GM12878 (cell line): ENCODE measurements at regions not wholly inside any gene's neighbourhood (a gene's known extent, or its start where the extent isn't known, plus 50 kb on each side); places are given as distances from the start of the nearest gene placed in this dataset.

Experiments
- ATAC-seq: fragments of 200-7000 bp; cut with Tn5 transposase; 3 replicates; pipeline ENCODE4 v1.9.1; 2020; ENCODE audit warnings: mild to moderate bottlenecking, moderate library complexity
- BruUV-seq: library from RNA; stranded (reverse); fragments of 400-500 nt; replicated peaks from 2 replicates; lab custom pipeline; 2021; lab: Mats Ljungman, UMichigan
- CTCF ChIA-PET: fragments of 300-600 bp; sonication (Branson Sonifier 250); formaldehyde crosslinking; extraction: SDS; loops from one replicate; lab custom pipeline; 2021; ENCODE audit warnings: inconsistent platforms; lab: Yijun Ruan, JAX
- POLR2A ChIA-PET: fragments of 350-600 bp; formaldehyde crosslinking; extraction: SDS; loops from one replicate; lab custom pipeline; 2021; ENCODE audit warnings: inconsistent platforms; lab: Charles Lee
- RAD21 ChIA-PET: fragments of 300-600 bp; sonication (Branson Sonifier 250); formaldehyde crosslinking; loops from one replicate; lab custom pipeline; 2023; ENCODE audit warnings: antibody characterized with exemption; ENCODE audit not compliant: unreplicated experiment; lab: Charles Lee
- SMC1A ChIA-PET: fragments of 300-600 bp; sonication (Branson Sonifier 250); formaldehyde crosslinking; loops from one replicate; lab custom pipeline; 2023; ENCODE audit not compliant: unreplicated experiment, uncharacterized antibody; lab: Charles Lee
- DNase-seq: peaks from one replicate; pipeline ENCODE4 v3.0.0-alpha.2; 2011; ENCODE audit warnings: low read depth, low spot score
- FAIRE-seq: peaks from 3 replicates; lab custom pipeline; 2011; peaks lifted over from hg19 to GRCh38; lab: Jason Lieb, UNC
- H2AFZ ChIP-seq: 2 replicates; pipeline ENCODE4 v1.6.0; 2011; ENCODE audit warnings: low read depth, low read length, control low read depth; ENCODE audit not compliant: control insufficient read depth
- H3K27ac ChIP-seq: 2 replicates; pipeline ENCODE4 v1.5.1; 2011; ENCODE audit warnings: control low read depth; ENCODE audit not compliant: control insufficient read depth, insufficient read depth
- H3K27me3 ChIP-seq, 2 experiments: replicated peaks in 1 of 2; 2 replicates each; pipeline versions ENCODE4 v1.6.0 to v1.6.1; 2011; ENCODE audit warnings: low read length in 1 of 2; ENCODE audit not compliant: control insufficient read depth in 2 of 2, insufficient read depth in 2 of 2
- H3K36me3 ChIP-seq, 2 experiments: 2 replicates each; pipeline ENCODE4 v1.5.1; 2011; ENCODE audit warnings: low read length in 1 of 2; ENCODE audit not compliant: control insufficient read depth in 2 of 2, insufficient read depth in 2 of 2
- H3K4me1 ChIP-seq: 2 replicates; pipeline ENCODE4 v1.6.1; 2011; ENCODE audit warnings: mild to moderate bottlenecking, low read length, moderate library complexity, mixed read lengths; ENCODE audit not compliant: control insufficient read depth, insufficient read depth
- H3K4me2 ChIP-seq: 2 replicates; pipeline ENCODE4 v1.6.0; 2011; ENCODE audit warnings: control low read depth; ENCODE audit not compliant: control insufficient read depth, insufficient read depth
- H3K4me3 ChIP-seq: fragments of 200-600 bp; sonication (generic); 2 replicates; pipeline ENCODE4 v1.5.1; 2016
- H3K79me2 ChIP-seq: 2 replicates; pipeline ENCODE4 v1.6.0; 2011; ENCODE audit warnings: low read length; ENCODE audit not compliant: control insufficient read depth, insufficient read depth
- H3K9ac ChIP-seq: 2 replicates; pipeline ENCODE4 v1.8.0; 2011; ENCODE audit warnings: low read length, control low read depth, mixed read lengths; ENCODE audit not compliant: control insufficient read depth, insufficient read depth
- H3K9me3 ChIP-seq: replicated peaks from 3 replicates; pipeline ENCODE4 v1.5.1; 2011; ENCODE audit warnings: mild to moderate bottlenecking, low read length; ENCODE audit not compliant: control insufficient read depth, insufficient read depth
- H4K20me1 ChIP-seq: 2 replicates; pipeline ENCODE4 v1.6.0; 2011; ENCODE audit not compliant: control insufficient read depth, insufficient read depth
- CHD1 ChIP-seq: IDR thresholded peaks from 2 replicates; pipeline ENCODE4 v1.6.1; 2012; ENCODE audit warnings: low read depth, low read length, improper control_type of control experiment
- HDAC6 ChIP-seq: fragments of 200-600 bp; sonication (generic); IDR thresholded peaks from one replicate; pipeline ENCODE4 v1.8.0; 2017; ENCODE audit warnings: antibody characterized with exemption; ENCODE audit not compliant: unreplicated experiment
- NR2C2 ChIP-seq: IDR thresholded peaks from 2 replicates; pipeline ENCODE4 v1.6.1; 2011; ENCODE audit warnings: borderline replicate concordance, low read depth; ENCODE audit not compliant: control insufficient read depth, insufficient read length
- RAD51 ChIP-seq: fragments of 450-650 bp; IDR thresholded peaks from 2 replicates; pipeline ENCODE4 v1.6.1; 2016; ENCODE audit warnings: moderate library complexity, mild to moderate bottlenecking, inconsistent platforms
- SMARCA5 ChIP-seq: fragments of 450-650 bp; IDR thresholded peaks from 2 replicates; pipeline ENCODE4 v1.6.1; 2017; ENCODE audit warnings: mild to moderate bottlenecking
- ZZZ3 ChIP-seq: IDR thresholded peaks from 2 replicates; pipeline ENCODE4 v1.6.1; 2011; ENCODE audit warnings: low read depth; ENCODE audit not compliant: control insufficient read depth, insufficient read length
- WGBS: methylation state at CpG from one replicate; pipeline ENCODE4 v1.1.6; 2016; ENCODE audit warnings: low lambda C conversion rate; ENCODE audit not compliant: insufficient replicate concordance, insufficient coverage; ENCODE audit errors: missing lambda C conversion rate; 5-methylcytosine and 5-hydroxymethylcytosine counted together
- in situ Hi-C: fragments of 300-500 bp; cut with MboI; formaldehyde crosslinking; loops from 9 replicates; pipeline ENCODE4 v1.14.3; 2018; ENCODE audit warnings: mixed read lengths
- intact Hi-C: fragments of 100-400 bp; cut with micrococcal nuclease; formaldehyde crosslinking; loops from one replicate; pipeline ENCODE4 v1.14.2; 2022; ENCODE audit not compliant: unreplicated experiment
- TF ChIP-seq, protein P1 (sequence below): IDR thresholded peaks from 2 replicates; pipeline ENCODE4 v1.6.1; 2011; ENCODE audit warnings: borderline replicate concordance, low read depth, mild to moderate bottlenecking, moderate library complexity, mixed read lengths, low read length; ENCODE audit not compliant: insufficient read depth; ENCODE audit errors: extremely low read length
- TF ChIP-seq, protein P2 (sequence below): fragments of 150-350 bp; IDR thresholded peaks from 2 replicates; pipeline ENCODE4 v1.6.1; 2014; ENCODE audit warnings: mild to moderate bottlenecking, low read depth, low read length
- TF ChIP-seq, protein P3 (sequence below): IDR thresholded peaks from 2 replicates; pipeline ENCODE4 v1.6.1; 2012; ENCODE audit warnings: mild to moderate bottlenecking, low read depth, low read length
- TF ChIP-seq, protein P4 (sequence below): fragments of 450-650 bp; IDR thresholded peaks from 2 replicates; pipeline ENCODE4 v1.6.1; 2018; ENCODE audit warnings: borderline replicate concordance, mild to moderate bottlenecking; ENCODE audit not compliant: partially characterized antibody

DNA sequence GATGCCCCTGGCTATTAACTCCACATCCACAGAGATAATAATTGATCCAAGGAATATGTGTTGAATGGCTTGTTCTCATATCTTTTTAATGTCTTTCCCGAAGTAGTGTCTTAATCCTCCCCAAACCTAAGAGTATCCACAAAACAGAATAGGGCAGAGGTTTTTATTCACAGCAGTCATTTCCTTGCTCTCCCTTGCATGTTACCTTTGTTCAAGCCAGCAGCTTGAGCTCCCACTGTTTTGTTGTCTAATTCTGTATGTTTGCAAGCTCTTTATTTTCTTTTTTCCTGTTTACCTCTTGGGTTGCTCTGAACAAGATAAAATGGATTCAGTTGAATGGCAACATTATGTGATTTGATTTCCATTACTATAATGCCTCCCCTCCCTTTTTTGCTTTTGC is 308.6 kb upstream of the ZP4 start (continued):
- no peak for TF ChIP-seq RAD51
- TF ChIP-seq HDAC6 = no peak
- TF ChIP-seq, protein P1, sequence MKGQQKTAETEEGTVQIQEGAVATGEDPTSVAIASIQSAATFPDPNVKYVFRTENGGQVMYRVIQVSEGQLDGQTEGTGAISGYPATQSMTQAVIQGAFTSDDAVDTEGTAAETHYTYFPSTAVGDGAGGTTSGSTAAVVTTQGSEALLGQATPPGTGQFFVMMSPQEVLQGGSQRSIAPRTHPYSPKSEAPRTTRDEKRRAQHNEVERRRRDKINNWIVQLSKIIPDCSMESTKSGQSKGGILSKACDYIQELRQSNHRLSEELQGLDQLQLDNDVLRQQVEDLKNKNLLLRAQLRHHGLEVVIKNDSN = no peak
- no peak for TF ChIP-seq SMARCA5

DNA sequence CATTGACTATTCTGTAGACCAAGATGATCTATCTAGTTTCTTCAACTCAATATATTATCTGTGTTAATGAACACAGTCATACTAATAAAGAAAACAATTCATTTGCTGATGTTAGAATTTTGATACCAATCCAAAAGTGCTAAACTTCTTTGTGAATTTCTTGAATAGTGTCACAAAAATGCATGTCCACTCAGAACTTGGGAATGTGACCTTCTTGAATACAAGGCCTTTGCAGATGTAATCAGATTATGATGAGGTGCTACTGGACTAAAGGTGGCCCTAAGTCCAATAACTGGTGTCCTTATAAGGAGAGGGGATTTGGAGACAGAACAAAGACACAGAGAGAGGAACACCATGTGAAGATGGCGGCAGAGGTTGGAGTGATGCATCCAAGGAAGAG is 305.8 kb upstream of the ZP4 start:
- no peak overlapping the region for H3K4me3 ChIP-seq
- SMC1A ChIA-PET = interaction anchor here (0.6 to 1.1 kb wide), 2 partner anchors 9 to 136 kb away, joined by 3 read pairs; no protein-coding TSS in a partner anchor
- no peaks in the 10 kb centered on the region for H3K27me3 ChIP-seq
- no peak overlapping the region for H3K9ac ChIP-seq
- in situ Hi-C loops = no loop called here
- WGBS = 31% methylated on average over 1 of the region's 1 CpG
- no peaks in the 10 kb centered on the region for H3K9me3 ChIP-seq
- ATAC-seq (no peak), DNase-seq (no peak), FAIRE-seq (no peak)
- H3K4me1 ChIP-seq = no peaks in the 10 kb centered on the region
- H3K4me2 ChIP-seq = no peak overlapping the region
- no peaks in the 10 kb centered on the region for H4K20me1 ChIP-seq
- no peak overlapping the region for H3K27ac ChIP-seq
- CTCF ChIA-PET = interaction anchor here (1.3 kb wide), 1 partner anchor 36 kb away, joined by 3 read pairs; no protein-coding TSS in a partner anchor
- no peaks in the 10 kb centered on the region for H3K79me2 ChIP-seq
- no peaks in the 10 kb centered on the region for H3K36me3 ChIP-seq
- intact Hi-C loops = no loop called here
- no peak overlapping the region for H2AFZ ChIP-seq
- BruUV-seq = no TSS peak
- RAD21 ChIA-PET = no interaction called here
- POLR2A ChIA-PET = no interaction called here
- TF ChIP-seq, protein P2, sequence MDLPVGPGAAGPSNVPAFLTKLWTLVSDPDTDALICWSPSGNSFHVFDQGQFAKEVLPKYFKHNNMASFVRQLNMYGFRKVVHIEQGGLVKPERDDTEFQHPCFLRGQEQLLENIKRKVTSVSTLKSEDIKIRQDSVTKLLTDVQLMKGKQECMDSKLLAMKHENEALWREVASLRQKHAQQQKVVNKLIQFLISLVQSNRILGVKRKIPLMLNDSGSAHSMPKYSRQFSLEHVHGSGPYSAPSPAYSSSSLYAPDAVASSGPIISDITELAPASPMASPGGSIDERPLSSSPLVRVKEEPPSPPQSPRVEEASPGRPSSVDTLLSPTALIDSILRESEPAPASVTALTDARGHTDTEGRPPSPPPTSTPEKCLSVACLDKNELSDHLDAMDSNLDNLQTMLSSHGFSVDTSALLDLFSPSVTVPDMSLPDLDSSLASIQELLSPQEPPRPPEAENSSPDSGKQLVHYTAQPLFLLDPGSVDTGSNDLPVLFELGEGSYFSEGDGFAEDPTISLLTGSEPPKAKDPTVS = no peak
- TF ChIP-seq, protein P3, sequence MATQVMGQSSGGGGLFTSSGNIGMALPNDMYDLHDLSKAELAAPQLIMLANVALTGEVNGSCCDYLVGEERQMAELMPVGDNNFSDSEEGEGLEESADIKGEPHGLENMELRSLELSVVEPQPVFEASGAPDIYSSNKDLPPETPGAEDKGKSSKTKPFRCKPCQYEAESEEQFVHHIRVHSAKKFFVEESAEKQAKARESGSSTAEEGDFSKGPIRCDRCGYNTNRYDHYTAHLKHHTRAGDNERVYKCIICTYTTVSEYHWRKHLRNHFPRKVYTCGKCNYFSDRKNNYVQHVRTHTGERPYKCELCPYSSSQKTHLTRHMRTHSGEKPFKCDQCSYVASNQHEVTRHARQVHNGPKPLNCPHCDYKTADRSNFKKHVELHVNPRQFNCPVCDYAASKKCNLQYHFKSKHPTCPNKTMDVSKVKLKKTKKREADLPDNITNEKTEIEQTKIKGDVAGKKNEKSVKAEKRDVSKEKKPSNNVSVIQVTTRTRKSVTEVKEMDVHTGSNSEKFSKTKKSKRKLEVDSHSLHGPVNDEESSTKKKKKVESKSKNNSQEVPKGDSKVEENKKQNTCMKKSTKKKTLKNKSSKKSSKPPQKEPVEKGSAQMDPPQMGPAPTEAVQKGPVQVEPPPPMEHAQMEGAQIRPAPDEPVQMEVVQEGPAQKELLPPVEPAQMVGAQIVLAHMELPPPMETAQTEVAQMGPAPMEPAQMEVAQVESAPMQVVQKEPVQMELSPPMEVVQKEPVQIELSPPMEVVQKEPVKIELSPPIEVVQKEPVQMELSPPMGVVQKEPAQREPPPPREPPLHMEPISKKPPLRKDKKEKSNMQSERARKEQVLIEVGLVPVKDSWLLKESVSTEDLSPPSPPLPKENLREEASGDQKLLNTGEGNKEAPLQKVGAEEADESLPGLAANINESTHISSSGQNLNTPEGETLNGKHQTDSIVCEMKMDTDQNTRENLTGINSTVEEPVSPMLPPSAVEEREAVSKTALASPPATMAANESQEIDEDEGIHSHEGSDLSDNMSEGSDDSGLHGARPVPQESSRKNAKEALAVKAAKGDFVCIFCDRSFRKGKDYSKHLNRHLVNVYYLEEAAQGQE = no peak
- TF ChIP-seq ZZZ3 (no peak), NR2C2 (no peak), CHD1 (no peak)
- TF ChIP-seq, protein P4, sequence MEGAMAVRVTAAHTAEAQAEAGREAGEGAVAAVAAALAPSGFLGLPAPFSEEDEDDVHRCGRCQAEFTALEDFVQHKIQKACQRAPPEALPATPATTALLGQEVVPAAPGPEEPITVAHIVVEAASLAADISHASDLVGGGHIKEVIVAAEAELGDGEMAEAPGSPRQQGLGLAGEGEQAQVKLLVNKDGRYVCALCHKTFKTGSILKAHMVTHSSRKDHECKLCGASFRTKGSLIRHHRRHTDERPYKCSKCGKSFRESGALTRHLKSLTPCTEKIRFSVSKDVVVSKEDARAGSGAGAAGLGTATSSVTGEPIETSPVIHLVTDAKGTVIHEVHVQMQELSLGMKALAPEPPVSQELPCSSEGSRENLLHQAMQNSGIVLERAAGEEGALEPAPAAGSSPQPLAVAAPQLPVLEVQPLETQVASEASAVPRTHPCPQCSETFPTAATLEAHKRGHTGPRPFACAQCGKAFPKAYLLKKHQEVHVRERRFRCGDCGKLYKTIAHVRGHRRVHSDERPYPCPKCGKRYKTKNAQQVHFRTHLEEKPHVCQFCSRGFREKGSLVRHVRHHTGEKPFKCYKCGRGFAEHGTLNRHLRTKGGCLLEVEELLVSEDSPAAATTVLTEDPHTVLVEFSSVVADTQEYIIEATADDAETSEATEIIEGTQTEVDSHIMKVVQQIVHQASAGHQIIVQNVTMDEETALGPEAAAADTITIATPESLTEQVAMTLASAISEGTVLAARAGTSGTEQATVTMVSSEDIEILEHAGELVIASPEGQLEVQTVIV = no peak
